AG04450 (cell line): ENCODE measurements at regions not wholly inside any gene's neighbourhood (a gene's known extent, or its start where the extent isn't known, plus 50 kb on each side); places are given as distances from the start of the nearest gene placed in this dataset.

Experiments
- CTCF ChIA-PET: fragments of 300-600, 350-600 bp; formaldehyde crosslinking; extraction: SDS; loops from one replicate; lab custom pipeline; 2022; ENCODE audit warnings: antibody characterized with exemption, inconsistent platforms; lab: Charles Lee
- POLR2A ChIA-PET: fragments of 350-600 bp; formaldehyde crosslinking; extraction: SDS; loops from one replicate; lab custom pipeline; 2021; ENCODE audit warnings: antibody characterized with exemption, inconsistent platforms; lab: Yijun Ruan, JAX
- DNase-seq: peaks from one replicate; pipeline ENCODE4 v3.0.0-alpha.2; 2011; ENCODE audit warnings: low read depth, low spot score
- H3K27ac ChIP-seq: one replicate; pipeline ENCODE4 v1.5.1; 2012; ENCODE audit warnings: low read depth, low read length, control low read depth
- H3K27me3 ChIP-seq: one replicate; pipeline ENCODE4 v1.6.0; 2012; ENCODE audit warnings: low read length; ENCODE audit not compliant: control insufficient read depth, insufficient read depth
- H3K4me3 ChIP-seq: 2 replicates; pipeline ENCODE4 v1.5.1; 2011; ENCODE audit warnings: mild to moderate bottlenecking, low read depth, low read length, control low read depth
- H3K9me3 ChIP-seq: 2 replicates; pipeline ENCODE4 v1.5.1; 2012; ENCODE audit warnings: low read length; ENCODE audit not compliant: control insufficient read depth, insufficient read depth
- CTCF ChIP-seq: IDR thresholded peaks from 2 replicates; pipeline ENCODE4 v1.5.1; 2011; ENCODE audit warnings: low read depth, low read length, control low read depth, inconsistent platforms

GRCh38 chr17:27985736-27986399 is 56.6 kb upstream of the NLK start:
- TF ChIP-seq CTCF: no peak
- Histone ChIP-seq H3K27ac (no peak overlapping the region), H3K4me3 (no peak overlapping the region), H3K9me3 (no peaks in the 10 kb centered on the region), H3K27me3 (no peaks in the 10 kb centered on the region)
- no peak for DNase-seq
- CTCF ChIA-PET: no interaction called here
- POLR2A ChIA-PET: no interaction called here

GRCh38 chr17:27986805-27987684 is 55.4 kb upstream of the NLK start:
- CTCF ChIA-PET: no interaction called here
- no peak for DNase-seq
- H3K9me3 ChIP-seq: no peaks in the 10 kb centered on the region
- no peaks in the 10 kb centered on the region for H3K27me3 ChIP-seq
- POLR2A ChIA-PET: no interaction called here
- H3K27ac ChIP-seq: no peak overlapping the region
- no peak overlapping the region for H3K4me3 ChIP-seq
- no peak for TF ChIP-seq CTCF

GRCh38 chr17:27989046-27989445 is 53.4 kb upstream of the NLK start:
- Histone ChIP-seq H3K27me3 (no peaks in the 10 kb centered on the region), H3K9me3 (no peaks in the 10 kb centered on the region), H3K4me3 (no peak overlapping the region), H3K27ac (no peak overlapping the region)
- POLR2A ChIA-PET: no interaction called here
- DNase-seq: no peak
- no peak for TF ChIP-seq CTCF
- CTCF ChIA-PET: no interaction called here

GRCh38 chr17:27990100-27990499 is 52.4 kb upstream of the NLK start:
- POLR2A ChIA-PET: no interaction called here
- Histone ChIP-seq H3K9me3 (no peaks in the 10 kb centered on the region), H3K4me3 (no peak overlapping the region), H3K27ac (no peak overlapping the region), H3K27me3 (peaks cover 3% of the 10 kb centered on the region)
- no peak for TF ChIP-seq CTCF
- CTCF ChIA-PET: interaction anchor here (1.2 kb wide), 1 partner anchor 96 kb away, joined by 5 read pairs; no protein-coding TSS in a partner anchor
- no peak for DNase-seq

GRCh38 chr17:27990979-27991378 is 51.5 kb upstream of the NLK start:
- ChIA-PET POLR2A (no interaction called here), CTCF (interaction anchor here (1.2 kb wide), 1 partner anchor 97 kb away, joined by 5 read pairs; no protein-coding TSS in a partner anchor)
- no peak for TF ChIP-seq CTCF
- Histone ChIP-seq H3K9me3 (no peaks in the 10 kb centered on the region), H3K27ac (no peak overlapping the region), H3K4me3 (no peak overlapping the region), H3K27me3 (peaks cover 8% of the 10 kb centered on the region)
- no peak for DNase-seq
